ENCODE measurements at regions not wholly inside any gene's neighbourhood (a gene's known extent, or its start where the extent isn't known, plus 50 kb on each side); places are given as distances from the start of the nearest gene placed in this dataset.
A peak's percentile ranks its signal among the peaks of the same experiment; 100 is the strongest.

- ATAC-seq (no peak), DNase-seq (ENCODE audit: low read depth, low spot score) (no peak)
- no peak overlapping the region for H3K4me3 ChIP-seq (replicated peaks in 1 of 2; ENCODE audit: low read depth in 1 of 2, low read length in 2 of 2)
- H3K9ac ChIP-seq (ENCODE audit: low read length) = no peak overlapping the region
- ChIA-PET RAD21 (ENCODE audit: low non-redundant PET in 1 of 2, low total read pairs in 2 of 2, uncharacterized antibody in 2 of 2, unreplicated experiment in 2 of 2) (no interaction called here), CTCF (interaction anchor here (1.9 to 4.0 kb wide), 2 partner anchors 211 to 347 kb away, joined by 6 to 53 read pairs; no protein-coding TSS in a partner anchor), POLR2A (no interaction called here)
- H3K9me3 ChIP-seq (ENCODE audit: control insufficient read depth in 1 of 2, insufficient read depth in 1 of 2, low read depth in 1 of 2, low read length in 2 of 2) = no peaks in the 10 kb centered on the region
- no peaks in the 10 kb centered on the region for H4K20me1 ChIP-seq (ENCODE audit: insufficient read depth)
- no peaks in the 10 kb centered on the region for H3K27me3 ChIP-seq (ENCODE audit: insufficient read depth, low read length)
- no peak overlapping the region for H3K4me2 ChIP-seq (ENCODE audit: low read length)
- no peak overlapping the region for H3K27ac ChIP-seq (ENCODE audit: low read depth, low read length)
- no TSS peak for BruUV-seq (replicated peaks)
- no peaks in the 10 kb centered on the region for H3K4me1 ChIP-seq (ENCODE audit: control insufficient read depth in 1 of 2, insufficient read depth in 2 of 2, low read length in 2 of 2)
- H2AFZ ChIP-seq (ENCODE audit: low read depth, low read length, poor library complexity, severe bottlenecking) = no peak overlapping the region
- no peaks in the 10 kb centered on the region for H3K79me2 ChIP-seq (ENCODE audit: insufficient read depth, low read length)
- no peaks in the 10 kb centered on the region for H3K9me2 ChIP-seq (ENCODE audit: insufficient read depth)
- intact Hi-C loops (cut with micrococcal nuclease) = loop anchor here (5.0 to 10.0 kb wide), 2 partner anchors 199 to 581 kb away; no protein-coding TSS in a partner anchor
- TF ChIP-seq SP1 (IDR thresholded peaks at IDR 0.05; ENCODE audit: low read depth) (no peak), MAX (IDR thresholded peaks at IDR 0.05) (no peak), SRF (IDR thresholded peaks at IDR 0.05; ENCODE audit: low read depth) (no peak), ZNF274 (IDR thresholded peaks at IDR 0.05; ENCODE audit: low read depth, low read length) (no peak), FOSL1 (IDR thresholded peaks at IDR 0.05; ENCODE audit: low read depth) (no peak), ATF3 (IDR thresholded peaks at IDR 0.05) (no peak), EZH2phosphoT487 (IDR thresholded peaks at IDR 0.05; ENCODE audit: borderline replicate concordance) (no peak), EGR1 (IDR thresholded peaks at IDR 0.05; ENCODE audit: low read depth) (no peak), SIN3A (IDR thresholded peaks at IDR 0.05; ENCODE audit: low read depth) (no peak), CBX3 (IDR thresholded peaks at IDR 0.05; ENCODE audit: low read depth) (no peak), POLR2A (IDR thresholded peaks at IDR 0.05; ENCODE audit: borderline replicate concordance, extremely low read depth, insufficient read depth, insufficient read length) (no peak)
- H3K36me3 ChIP-seq (ENCODE audit: control insufficient read depth in 1 of 2, insufficient read depth in 2 of 2, low read length in 2 of 2) = no peaks in the 10 kb centered on the region
Observed at GRCh38 chr4:54973784-54974183, 151.6 kb downstream of the KDR start.

GRCh38 chr4:54971474-54971950 lies 153.9 kb downstream of the KDR start:
- no peaks in the 10 kb centered on the region for H4K20me1 ChIP-seq (ENCODE audit: insufficient read depth)
- ChIA-PET RAD21 (ENCODE audit: low non-redundant PET in 1 of 2, low total read pairs in 2 of 2, uncharacterized antibody in 2 of 2, unreplicated experiment in 2 of 2) (no interaction called here), CTCF (interaction anchor here (0.6 to 4.0 kb wide), 27 partner anchors 9 to 1007 kb away, joined by 3 to 53 read pairs (median 4); partner anchors contain the start of gene SRD5A3), POLR2A (interaction anchor here (1.0 kb wide), 1 partner anchor 204 kb away, joined by 3 read pairs; no protein-coding TSS in a partner anchor)
- no peak overlapping the region for H3K27ac ChIP-seq (ENCODE audit: low read depth, low read length)
- BruUV-seq (replicated peaks) = no TSS peak
- H3K27me3 ChIP-seq (ENCODE audit: insufficient read depth, low read length) = no peaks in the 10 kb centered on the region
- no peak overlapping the region; a peak in 1 of 4 replicates for H3K4me3 ChIP-seq (replicated peaks in 1 of 2; ENCODE audit: low read depth in 1 of 2, low read length in 2 of 2)
- no peaks in the 10 kb centered on the region for H3K4me1 ChIP-seq (ENCODE audit: control insufficient read depth in 1 of 2, insufficient read depth in 2 of 2, low read length in 2 of 2)
- H2AFZ ChIP-seq (ENCODE audit: low read depth, low read length, poor library complexity, severe bottlenecking) = peak overlapping the region; percentile 91
- DNase-seq (ENCODE audit: low read depth, low spot score) (peak; percentile 53), ATAC-seq (peak; percentile 95)
- peak; percentile 85 for TF ChIP-seq RAD21 (IDR thresholded peaks at IDR 0.05; ENCODE audit: low read depth)
- TF ChIP-seq POLR2A (IDR thresholded peaks at IDR 0.05; ENCODE audit: borderline replicate concordance, extremely low read depth, insufficient read depth, insufficient read length) = no peak
- peak; percentile 68 to 98 (median 86) for TF ChIP-seq CTCF (IDR thresholded peaks at IDR 0.05 in 2 of 3, conservative IDR thresholded peaks at IDR 0.05 in 1 of 3; ENCODE audit: borderline replicate concordance in 1 of 3, insufficient read depth in 1 of 3, low read depth in 2 of 3, low read length in 2 of 3)
- H3K36me3 ChIP-seq (ENCODE audit: control insufficient read depth in 1 of 2, insufficient read depth in 2 of 2, low read length in 2 of 2) = no peaks in the 10 kb centered on the region
- intact Hi-C loops (cut with micrococcal nuclease) = loop anchor here (1.0 to 10.0 kb wide), 4 partner anchors 201 to 765 kb away; no protein-coding TSS in a partner anchor
- no peaks in the 10 kb centered on the region for H3K9me3 ChIP-seq (ENCODE audit: control insufficient read depth in 1 of 2, insufficient read depth in 1 of 2, low read depth in 1 of 2, low read length in 2 of 2)
- H3K9me2 ChIP-seq (ENCODE audit: insufficient read depth) = no peaks in the 10 kb centered on the region
- H3K4me2 ChIP-seq (ENCODE audit: low read length) = peak overlapping the region; percentile 40
- H3K9ac ChIP-seq (ENCODE audit: low read length) = no peak overlapping the region
- H3K79me2 ChIP-seq (ENCODE audit: insufficient read depth, low read length) = no peaks in the 10 kb centered on the region
